HG03521 (cell line): ENCODE measurements at regions not wholly inside any gene's neighbourhood (a gene's known extent, or its start where the extent isn't known, plus 50 kb on each side); places are given as distances from the start of the nearest gene placed in this dataset.

Experiments used
- ATAC-seq: cut with Tn5 transposase; IDR thresholded peaks from one replicate; pipeline ENCODE4 v1.9.1; 2021; ENCODE audit warnings: mild to moderate bottlenecking, moderate library complexity; ENCODE audit not compliant: unreplicated experiment

DNA sequence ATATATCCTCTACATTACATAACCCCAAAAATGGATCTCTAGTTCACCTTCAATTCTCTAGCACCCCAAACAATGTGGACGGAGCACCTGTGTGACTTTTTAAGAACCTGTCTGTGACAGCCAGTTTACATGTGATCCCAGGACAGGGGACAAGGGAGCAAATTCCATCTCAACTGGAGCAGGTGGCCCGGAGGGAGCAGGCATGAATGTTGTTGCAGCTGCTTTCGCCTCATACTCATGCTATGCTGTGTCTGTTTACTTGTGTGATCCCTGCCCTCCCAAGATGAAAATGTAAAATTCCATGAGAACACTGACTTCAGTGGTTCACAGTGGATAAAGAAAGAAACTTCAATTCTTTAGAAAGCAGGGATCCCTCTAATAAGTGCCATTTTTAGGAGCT lies 600.3 kb downstream of the CDH26 start:
- ATAC-seq, result no peak

- no peak for ATAC-seq
These were observed 601.2 kb downstream of the CDH26 start for GRCh38 chr20:60559462-60559861.

- ATAC-seq, result no peak
These were observed 602.8 kb downstream of the CDH26 start for GRCh38 chr20:60561052-60561451.

DNA sequence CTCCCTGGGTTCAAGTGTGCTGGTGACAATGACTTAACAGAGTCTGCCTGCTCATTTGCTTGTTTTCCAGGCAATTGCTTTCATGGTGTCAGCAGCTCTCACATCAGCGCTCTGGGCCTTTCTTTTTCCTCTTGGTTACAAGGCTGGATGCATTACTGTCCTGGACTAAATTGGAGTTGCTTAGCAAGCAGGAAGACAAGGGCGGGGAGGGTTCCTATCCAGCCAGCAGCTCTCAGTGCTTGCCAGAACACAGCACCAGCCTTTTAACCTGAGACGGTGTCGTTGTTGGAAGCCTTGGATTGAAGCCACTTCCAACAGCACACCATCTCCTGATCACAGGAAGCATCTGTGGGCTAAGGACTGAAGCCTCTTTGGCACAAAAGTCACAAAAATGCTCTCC lies 606.9 kb downstream of the CDH26 start:
- no peak for ATAC-seq

DNA sequence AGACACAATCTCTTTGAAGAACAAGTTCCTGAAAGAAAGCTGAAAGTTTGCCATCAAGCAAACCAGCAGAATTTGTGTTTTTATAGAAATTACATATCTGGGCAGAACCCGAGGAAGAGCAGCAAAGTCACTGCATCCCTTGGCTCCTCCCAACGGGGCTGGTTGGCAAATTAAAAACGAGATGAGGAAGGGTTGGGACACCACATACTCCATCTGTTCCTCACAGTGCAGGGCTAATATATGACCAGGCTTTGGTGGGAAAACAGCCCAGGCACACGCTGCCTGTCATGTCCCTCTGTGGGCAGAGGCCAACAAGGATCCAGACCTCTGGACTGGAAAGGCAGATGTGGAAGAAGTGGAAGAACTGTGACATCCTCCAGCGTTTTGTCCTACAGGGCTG lies 607.3 kb downstream of the CDH26 start:
- ATAC-seq, result no peak

GRCh38 chr20:60569116-60569515 lies 610.9 kb downstream of the CDH26 start:
- no peak for ATAC-seq

- ATAC-seq, result no peak
These were observed 612.5 kb downstream of the CDH26 start for GRCh38 chr20:60570481-60571277.

DNA sequence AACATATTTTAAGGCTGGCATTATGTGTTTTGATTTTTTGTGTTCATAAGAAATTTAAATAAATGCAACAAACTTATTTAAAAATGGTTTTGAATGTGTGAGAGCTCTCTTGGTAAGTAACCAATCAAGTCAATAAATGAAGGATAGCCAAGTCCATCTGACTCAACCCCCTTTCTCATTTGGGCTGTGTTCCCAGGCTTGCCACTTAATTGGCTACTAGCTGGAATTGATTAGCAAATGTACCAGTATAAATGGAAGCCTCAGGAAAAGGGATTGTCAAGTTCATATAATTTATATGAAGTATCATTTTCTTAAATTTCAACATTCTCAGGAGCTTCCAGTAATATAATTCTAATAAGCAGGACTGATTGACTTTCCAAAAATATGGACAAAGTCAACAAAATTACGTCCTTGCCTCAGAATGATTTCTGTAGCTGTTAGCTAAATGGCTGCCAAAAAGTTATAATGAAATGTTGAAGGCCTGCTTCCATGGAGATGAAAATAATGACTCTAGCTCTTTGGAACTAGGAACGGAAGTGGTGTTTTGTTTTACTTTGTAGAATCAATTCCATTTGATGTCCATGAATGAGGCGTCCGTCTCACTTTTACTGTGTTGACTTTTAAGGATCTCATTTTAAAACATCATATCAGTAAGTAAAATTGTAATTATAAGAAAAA lies 614.9 kb downstream of the CDH26 start:
- ATAC-seq, result no peak

DNA sequence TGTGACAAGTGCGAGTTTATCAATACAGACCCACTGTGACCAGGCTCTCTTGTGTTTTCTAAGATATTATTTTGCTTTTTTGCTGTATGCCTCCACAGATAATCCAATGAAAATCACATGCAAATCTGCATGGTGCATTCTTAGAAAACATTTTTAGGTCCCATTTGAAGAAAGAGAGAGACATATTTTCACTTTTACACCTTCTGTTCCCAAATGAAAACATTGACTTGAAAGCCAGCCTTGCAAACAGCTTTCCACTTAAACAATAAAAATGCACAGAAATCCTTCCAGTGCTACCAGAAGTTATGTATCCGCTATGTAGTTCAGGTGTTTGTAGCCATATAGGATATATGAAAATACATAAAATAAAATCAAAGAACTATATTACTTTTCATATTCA lies 618.0 kb downstream of the CDH26 start:
- no peak for ATAC-seq

DNA sequence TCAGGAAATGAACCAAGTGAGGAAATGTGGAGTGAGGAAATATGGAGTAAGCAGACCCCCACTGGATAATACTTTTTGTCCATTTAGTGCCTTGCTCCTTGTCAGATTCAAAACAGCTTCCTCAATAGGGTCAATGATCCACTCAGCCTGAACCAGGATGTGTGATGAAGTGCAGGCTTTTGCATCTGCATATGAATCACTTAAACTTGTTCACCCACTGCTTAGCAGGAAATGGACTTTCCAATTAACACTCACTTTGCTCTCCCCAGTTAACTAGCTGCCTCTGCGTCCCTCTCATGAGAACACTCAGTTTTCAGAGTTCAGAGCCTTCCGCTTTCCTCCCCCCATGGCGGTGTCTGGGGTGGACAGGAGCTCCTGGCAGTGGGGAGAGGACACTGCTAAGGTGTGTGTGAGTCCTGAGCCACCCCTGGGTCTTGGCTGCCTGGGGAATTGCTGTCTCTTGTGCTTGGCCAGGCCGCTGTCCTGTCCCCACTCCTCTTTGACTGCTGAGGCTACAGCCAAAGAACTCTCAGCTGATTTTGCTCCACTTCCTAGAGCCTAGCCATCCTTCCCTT lies 621.8 kb downstream of the CDH26 start:
- ATAC-seq, result no peak

GRCh38 chr20:60581606-60582115 lies 623.4 kb downstream of the CDH26 start:
- no peak for ATAC-seq

DNA sequence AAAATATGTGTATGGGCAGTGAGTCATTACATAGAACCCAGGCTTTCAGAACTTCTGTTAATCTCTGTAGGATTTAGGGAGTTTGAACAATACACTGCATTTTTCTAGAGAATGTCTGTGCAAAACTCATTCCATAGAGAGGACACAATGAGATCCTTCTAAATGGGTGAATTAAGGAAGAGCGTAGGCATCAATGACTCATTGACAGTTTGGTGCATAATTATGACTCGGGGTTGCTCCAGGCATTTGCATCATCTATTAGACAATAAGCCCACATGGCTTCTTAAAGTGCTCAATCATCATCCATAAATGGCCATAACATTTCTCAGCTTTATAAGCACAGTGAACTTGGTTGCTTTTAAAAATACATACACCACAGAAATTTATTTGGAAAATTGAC lies 625.5 kb downstream of the CDH26 start:
- no peak for ATAC-seq

DNA sequence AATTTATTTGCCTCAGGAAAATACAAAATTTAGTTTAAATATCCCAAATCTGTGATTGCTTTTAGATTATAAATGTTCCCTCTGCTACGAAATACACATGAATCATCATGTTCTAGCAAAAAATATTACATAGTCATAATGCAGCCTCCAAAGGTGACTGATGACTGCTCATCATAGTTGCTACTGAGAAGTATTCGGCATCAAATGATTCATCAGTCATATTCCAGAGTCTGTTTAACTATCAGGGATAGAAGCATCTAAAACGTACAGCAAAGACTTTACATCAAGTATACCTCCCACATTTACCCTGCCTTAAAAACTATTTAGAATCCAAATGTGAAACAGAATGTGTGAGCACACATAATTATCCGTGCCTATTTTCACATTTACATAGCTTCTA lies 626.0 kb downstream of the CDH26 start:
- ATAC-seq, result no peak

DNA sequence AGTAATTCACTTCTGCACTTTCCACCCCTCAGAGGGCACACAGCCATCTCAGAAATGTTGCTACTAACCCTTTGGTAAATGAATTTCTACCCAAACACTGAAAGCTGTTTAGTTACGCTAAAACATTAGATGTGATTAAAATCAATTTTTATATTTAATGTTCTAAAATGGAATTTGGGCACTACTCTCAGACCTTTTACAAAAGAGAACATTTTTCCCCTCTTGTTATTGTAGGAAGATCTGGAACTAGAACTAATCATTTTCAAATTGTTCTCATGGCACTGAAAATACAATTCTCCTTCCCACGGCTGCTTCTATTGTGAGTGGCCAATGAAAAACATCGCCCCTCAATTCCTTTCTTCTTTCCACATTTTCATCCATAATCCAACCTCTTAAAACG lies 627.4 kb downstream of the CDH26 start:
- no peak for ATAC-seq

- no peak for ATAC-seq
These were observed 628.2 kb downstream of the CDH26 start for GRCh38 chr20:60586269-60587050.

DNA sequence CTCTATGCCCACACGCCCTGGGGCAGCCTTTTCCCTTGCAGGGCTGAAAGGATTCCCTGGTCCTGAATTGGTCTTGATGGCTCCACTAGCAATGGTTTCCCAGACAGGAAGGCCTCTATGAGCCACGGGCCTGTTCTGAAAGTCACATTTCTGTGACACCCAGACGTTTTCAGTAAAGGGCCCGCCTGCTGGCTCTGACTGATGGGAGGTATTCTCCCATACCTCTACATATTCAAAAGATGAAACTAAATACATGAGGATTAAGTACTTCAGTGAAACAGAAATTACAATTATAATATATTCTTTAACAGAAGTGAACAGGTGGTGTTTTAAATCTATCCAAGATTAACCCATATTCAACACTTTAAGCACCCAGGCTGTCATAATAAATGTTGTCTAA lies 629.8 kb downstream of the CDH26 start:
- ATAC-seq, result no peak

GRCh38 chr20:60589623-60590022 lies 631.4 kb downstream of the CDH26 start:
- no peak for ATAC-seq

DNA sequence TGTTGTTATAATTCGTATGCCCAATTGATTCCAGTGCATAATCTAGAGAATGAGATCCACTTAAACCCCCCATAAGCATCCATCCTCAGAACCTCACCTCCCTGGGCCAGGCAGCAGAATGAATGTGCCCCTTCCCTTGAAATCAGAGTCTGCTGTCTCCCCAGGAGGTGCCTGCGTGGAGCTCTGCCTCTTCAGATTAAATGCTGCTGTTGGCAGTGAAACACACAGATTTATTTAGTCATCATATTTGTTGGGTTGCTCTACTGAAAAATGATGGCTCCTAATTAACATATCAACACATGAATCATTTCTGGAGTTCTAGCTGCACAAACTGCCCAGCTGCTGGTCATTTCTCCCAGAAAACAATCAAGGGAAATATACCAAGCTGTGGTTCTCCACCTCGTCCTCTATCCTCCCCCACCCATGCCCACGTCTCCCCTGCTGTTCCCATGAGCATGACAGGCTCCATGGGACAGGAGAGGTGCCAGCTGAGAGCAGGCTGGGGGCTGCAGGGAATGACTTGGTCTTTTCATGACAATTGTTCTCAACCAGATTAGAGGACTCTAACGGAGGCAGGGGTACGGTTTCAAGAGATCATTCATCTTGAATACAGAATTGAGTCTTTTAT lies 633.1 kb downstream of the CDH26 start:
- no peak for ATAC-seq

DNA sequence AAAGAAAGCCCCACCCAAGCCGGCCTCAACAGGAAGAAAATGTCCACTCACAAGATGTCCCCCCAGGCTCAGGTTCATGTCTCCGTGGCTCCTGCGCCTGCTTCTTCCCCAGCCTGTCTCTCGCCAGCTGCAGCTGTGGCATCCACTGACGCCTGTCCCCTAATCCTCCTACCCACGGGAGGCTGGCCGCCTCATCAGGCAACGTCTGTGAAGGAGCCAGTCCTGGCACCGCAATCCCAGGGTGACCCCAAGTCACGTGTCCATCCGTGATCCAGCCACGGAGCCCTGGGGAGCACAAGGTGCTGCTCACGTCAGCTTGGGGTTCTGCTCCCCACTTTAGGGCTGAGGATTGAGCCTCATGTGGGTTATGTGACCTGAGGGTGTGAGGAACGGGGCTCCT lies 640.3 kb downstream of the CDH26 start:
- no peak for ATAC-seq

DNA sequence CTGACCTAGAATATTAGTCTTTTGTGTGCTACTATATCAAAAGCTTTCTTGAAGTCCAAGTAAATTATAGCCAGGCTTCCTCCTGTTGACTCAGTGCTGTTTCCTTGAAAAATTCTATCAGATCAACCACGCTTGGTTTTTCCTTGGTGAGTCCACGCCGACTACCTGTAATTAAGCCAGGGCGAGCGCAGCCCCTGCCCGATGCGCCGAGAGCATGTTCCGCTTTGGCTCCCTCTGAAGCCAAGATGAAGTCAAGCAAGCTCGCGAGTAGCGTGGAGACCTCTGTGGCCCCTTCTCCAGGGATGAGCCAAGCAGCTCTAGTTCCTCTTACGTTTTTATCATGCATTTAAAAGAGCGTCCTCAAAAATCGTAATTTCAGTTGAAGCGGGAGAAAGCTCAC lies 641.2 kb downstream of the CDH26 start:
- ATAC-seq, result no peak

DNA sequence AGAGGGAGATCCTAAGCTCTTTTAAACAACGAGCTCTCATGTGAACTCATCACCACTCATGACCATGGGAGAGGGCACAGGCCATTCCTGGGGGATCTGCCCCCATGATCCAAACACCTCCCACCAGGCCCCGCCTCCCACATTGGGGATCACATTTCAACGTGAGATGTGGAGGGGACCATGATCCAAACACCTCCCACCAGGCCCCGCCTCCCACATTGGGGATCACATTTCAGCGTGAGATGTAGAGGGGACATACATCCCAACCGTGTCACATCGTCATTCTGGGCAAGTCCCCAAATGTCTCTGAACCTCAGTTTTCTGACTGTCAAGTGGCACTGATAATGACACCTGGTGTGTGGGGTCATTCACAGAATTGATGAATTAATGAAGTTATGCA lies 641.8 kb downstream of the CDH26 start:
- no peak for ATAC-seq
